NCI-H2107 (cell line): ENCODE measurements at regions not wholly inside any gene's neighbourhood (a gene's known extent, or its start where the extent isn't known, plus 50 kb on each side); places are given as distances from the start of the nearest gene placed in this dataset.

Experiments
- DNase-seq: peaks from one replicate; lab custom pipeline; 2025; lab: John Stamatoyannopoulos, UW

DNA sequence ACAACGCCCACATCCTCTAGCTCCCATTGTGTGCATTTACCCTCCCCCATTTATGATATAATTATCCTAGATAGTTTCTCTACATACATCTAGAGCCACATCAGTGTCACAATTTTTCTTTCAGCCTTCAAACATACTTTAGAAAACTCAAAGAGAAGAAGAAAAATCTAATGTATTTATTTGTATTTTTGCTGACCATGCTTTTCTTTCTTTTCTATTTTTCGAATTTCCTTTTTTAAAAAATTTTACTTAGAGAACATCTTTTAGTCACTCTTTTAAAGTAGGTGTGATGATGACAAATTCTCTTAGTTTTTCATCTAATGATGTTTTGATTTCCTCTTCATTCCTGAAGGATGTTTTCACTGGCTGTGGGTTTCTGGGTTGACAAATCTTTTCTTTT, 117.0 kb upstream of the CHL1 start:
- DNase-seq: no peak

DNA sequence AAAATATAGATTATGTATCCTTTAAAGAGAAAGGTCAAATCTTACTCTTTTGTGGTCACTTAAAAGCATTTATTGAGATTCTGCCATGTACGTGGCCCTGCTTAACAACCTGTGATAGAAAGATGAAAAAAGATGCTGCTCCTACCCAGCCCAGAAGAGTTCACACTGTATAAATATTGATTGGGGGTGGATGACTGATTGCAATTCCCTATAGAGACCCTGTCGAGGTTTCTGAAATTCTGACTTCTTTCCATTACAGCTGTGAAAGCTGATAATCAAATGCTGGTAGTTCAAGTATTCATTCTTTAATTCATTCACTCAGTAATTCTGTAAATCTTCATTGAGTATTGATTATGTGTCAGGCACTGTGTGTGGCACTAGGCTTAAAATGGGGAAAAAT, 114.1 kb upstream of the CHL1 start:
- DNase-seq: no peak

DNA sequence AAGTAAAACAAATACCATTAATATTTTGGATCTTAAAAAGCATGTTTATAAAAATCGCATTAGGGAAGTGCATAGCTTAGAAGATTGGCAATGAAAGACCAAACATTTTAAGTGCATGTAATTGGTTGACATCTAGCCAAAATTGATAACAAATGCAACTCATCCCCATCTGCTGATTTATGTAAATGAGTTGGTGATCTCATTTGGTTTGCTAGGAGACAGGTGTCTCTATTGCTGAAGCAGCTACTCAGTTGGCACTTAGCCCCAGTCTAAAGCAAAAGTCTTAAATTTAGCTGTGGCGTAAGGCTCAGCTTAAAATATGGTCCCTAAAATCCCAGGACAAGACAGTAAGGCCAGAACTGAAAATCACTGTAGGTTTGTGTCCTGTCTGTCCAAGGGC, 113.5 kb upstream of the CHL1 start:
- DNase-seq: no peak

DNA sequence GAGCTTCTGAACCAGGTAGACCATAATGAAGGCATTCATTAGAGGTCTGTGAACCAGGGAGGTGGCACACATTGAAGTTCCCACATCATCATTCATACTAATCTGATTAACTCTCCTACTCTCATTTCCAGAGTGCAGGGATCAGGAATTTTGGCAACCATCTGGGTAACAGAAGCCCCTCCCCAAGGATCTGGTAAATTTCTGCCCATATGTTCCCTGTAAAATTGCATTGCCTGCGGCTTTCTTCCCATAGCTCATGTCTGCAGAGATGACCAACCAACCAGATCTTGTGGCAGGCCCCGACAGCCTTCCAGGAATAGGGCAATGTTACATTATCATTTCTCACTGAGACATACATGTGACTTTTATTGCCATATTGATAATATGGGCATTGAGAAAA, 111.4 kb upstream of the CHL1 start:
- DNase-seq: no peak

DNA sequence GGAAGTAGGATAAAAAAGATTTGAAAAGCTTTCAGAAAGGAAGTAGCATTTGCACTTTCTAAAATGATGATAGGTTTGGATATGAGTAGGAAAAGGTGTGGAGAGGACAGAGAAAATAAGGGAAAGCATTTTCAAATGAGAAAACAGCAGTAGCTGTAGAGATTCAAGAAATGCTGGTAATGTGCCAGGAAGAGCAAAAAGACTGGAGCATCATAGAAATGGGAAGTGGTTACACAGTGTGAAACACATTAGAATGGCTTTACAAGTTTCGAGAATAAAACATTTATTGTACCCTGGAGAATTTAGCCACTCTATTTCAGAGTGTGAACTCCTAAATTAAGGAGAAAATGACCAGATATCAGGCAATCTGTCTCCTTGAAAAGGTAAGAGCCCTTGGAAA, 108.3 kb upstream of the CHL1 start:
- DNase-seq: no peak

DNA sequence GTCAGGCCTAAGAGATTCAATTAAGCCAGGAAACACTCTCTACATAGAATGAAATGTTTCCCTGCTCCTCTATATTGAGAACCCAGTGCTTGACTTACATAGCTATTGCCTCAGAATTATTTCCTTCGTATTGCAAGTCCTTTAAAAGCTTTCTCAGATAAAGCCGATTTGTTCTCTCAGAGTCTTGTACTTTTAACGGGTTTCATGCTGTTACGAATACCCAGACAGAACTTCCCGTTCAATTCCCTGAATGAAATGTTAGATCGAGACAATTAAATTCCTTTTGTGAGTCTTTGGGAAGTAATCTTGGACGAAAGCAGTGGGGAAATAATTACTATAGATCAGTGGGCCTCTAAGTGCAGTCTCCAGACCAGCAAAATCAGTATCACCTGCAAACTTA, 102.8 kb upstream of the CHL1 start:
- no peak for DNase-seq

DNA sequence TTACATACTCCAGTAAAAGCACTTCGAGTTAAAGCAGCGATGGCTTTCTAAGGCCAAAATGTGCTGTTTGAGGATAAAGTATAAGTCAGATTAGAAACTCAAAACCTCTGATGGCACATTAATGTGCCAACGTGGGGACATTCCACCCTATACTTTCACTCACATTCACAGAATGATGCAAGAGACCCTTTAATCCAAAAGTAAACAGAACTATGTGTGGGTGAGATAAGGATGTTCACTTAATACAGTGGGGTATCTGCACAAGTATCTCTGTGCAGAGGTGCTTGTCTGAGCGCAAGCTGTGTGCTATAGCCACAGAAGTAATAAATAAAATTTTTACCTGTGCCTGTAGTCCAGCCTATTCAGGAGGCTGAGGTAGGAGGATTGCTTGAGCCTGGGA, 100.3 kb upstream of the CHL1 start:
- DNase-seq: no peak

DNA sequence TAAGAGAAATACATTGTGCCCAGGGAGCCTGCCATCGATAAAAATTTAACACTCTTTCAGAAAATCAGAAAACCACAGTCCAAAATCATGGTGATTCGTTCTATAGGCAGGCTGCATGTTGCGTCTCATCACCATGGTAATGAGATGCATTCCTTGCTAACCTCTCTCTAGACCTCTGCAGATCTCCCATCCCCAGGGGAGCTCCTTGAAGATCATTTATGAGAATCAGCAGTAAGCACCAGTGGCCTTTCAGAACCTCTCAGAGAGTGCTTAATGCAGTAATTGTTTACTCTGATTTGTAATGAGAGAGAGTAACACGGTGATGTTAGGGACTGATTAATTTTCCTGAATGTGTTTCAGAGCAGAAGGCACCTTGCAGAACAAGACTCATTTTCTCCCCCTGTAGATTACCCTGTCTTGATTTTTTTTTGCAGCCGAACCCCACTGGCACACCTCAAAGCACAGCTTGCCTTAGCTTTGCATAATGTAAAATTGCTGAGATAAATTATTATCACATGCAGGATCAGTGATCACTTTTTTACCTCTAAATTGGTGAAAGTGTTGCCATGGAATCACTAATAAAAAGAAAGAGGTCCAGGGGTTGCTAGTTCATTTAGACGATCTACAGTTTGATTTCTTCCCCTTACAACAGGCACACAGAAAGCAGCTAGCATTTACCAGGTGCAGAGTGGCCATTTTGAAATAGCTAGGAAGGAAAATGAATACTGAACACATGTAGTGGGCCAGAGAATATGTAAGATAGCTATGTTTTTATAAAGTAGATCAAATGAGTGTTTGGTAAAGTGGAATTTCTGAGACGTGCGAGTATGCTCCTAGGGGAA, 98.9 kb upstream of the CHL1 start:
- DNase-seq: no peak

DNA sequence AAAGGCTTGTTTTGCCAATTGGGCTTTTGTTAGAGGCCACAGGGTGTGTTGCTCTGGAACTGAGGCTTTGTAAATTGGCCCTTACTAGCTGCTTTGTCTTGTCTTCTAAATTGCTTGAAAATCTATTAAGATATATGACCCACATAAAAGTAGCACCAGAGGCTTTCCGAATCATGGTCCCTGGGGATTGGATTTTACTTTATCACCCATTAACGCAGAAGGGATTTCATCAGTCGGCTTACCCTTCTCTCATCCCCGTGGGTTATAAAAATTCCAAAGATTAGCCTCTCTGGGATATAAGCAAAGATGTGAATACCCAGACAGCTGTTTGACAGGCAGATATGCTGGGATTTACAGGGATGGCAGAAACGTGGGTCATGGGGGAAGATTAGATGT, 98.3 kb upstream of the CHL1 start:
- DNase-seq: no peak

DNA sequence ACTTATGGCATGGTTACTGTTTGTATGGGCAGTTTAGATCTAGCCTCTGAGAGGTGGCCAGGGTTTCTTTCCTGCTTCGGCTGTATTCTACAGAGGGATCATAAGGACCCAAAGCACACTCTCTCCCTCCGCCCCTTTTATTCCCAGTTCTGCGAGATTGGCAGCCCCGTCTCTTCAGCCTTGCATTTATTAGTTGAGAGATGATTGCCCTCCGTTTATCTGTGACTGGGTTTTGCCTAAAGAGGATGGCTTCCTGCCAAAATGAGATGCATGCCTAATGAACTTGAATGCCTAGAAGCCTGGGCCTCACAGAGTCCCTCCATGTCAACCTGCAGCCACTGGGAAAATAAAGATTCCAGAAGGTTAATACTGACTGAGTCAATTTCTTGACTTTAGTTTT, 97.1 kb upstream of the CHL1 start:
- no peak for DNase-seq

DNA sequence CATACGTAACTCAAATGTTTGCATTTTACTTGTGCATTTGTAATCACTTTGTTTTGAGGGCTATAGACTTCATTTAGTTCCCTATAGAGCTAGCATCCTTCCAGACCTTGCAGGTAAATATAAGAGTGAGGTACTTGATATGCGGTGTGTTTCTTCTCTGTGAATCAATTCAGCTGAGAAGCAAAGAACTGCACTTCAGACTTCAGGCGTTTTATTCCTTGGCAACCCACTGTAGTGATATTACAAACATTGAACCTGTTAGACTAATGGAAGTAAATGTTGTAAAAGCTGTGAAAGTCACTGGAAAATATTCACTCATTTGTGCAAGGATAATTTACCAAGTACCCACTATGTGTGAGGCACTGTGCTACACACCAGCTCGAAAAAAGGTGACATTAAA, 94.1 kb upstream of the CHL1 start:
- no peak for DNase-seq

DNA sequence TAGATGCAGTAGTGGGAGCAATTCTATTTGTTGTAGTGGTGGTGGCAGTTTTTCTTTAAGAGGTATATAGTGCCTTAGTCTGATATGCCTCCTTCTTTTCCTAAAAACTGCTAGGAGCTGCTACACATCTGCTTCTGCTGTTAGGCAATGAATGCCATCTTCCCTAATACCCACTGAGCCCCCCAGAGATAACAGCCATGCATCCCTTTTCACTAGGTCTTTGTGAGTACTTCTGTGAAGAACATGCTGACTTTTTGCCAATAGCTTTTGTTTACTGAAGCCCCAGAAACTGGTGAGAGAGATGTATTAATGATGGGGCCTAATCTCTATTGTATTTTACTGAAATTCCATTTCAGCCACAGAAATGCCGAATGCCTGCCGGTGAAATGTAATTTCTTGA, 92.6 kb upstream of the CHL1 start:
- DNase-seq: no peak

DNA sequence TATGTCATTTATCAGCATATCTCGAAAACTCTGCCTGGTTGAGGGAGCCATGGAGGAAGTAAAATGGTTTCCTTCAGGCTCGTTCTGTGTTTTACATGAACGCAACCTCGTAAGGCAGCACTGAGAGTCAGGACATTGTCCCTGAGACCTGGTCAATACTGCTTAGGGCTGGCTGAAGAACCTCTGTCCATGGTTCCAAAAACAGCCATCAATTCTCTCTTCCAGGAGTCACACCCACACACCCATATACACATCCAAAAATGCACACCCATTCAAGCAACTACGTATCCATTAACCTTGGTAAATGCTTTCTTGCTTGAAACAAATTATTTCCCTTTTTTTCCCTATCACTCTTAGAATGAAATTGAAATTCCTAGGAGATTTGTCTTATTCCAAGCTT, 91.0 kb upstream of the CHL1 start:
- no peak for DNase-seq

DNA sequence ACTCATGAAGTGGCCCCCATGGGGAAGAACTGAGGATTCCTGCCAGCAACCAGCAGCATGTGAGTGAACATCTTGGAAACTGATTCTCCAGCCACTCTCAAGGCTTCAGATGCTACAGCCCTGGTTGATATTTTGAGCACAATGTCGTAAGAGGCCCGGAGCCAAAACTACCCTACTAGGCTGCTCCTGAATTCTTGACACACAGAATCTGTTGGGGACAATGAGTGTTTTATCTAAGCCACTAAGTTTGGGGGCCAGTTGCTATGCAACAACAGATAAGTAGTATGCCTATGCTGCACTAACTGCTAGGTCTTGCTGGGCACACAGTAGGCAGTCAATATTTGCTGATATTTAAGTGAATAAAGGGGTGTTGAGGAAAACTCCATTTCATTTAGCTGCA, 89.9 kb upstream of the CHL1 start:
- DNase-seq: no peak

DNA sequence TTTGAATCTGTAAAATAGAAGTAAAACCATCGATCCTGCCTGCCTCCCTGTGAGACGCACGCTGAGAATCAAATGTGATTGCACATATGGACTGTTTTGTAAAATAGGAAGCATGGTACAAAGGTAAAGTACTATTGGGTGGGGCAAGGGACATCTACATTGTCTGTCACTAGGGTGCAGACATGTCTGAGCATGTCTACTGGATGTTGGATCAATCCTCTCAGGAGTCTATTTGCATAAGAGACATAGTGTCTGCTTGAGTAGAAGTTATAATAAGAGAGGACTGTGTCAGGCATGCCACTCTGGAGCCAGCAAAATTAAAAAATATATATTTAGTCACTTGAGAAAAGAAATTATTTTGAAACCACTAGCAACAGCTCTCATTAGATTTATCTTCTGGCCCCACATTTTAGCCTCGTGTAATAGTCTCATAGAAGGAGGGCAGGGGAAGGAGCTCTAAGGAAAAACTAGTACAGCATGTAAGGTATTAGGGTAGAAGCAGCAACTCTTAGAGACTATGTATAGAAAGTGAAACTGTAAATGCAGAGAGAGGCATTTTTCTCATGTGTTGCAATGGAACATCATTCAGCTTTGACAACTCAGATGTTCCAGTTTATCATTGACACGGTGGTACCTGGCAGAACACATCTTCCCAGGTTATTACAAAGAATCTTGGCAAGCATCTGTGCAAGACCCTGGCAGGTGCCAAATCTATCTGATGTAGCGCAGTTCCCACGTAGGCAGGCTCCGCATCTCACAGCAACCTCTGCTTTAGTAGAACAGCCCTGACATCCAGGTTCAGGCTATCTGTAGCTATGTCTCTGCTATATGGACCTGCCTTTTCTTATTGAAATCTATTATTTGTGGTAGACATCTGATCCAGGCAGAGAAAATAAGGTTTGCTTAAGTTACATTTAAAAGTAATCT, 85.2 kb upstream of the CHL1 start:
- no peak for DNase-seq

DNA sequence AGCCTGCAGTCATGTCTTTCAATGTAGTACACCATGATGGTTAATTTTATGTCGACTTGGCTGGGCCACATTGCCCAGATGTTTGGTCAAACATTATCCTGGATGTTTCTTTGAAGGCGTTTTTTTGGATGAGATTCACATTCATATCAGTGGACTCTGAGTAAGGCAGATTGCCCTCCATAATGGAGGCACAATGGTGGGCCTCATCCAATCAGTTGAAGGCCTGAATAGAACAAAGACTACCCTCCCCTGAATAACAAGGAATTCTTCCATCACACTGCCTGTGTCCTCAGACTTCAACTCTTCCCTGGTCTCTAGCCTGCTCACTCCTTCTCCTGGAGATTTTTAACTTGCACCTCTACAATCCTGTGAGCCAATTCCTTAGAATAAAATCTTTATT, 83.8 kb upstream of the CHL1 start:
- DNase-seq: no peak

DNA sequence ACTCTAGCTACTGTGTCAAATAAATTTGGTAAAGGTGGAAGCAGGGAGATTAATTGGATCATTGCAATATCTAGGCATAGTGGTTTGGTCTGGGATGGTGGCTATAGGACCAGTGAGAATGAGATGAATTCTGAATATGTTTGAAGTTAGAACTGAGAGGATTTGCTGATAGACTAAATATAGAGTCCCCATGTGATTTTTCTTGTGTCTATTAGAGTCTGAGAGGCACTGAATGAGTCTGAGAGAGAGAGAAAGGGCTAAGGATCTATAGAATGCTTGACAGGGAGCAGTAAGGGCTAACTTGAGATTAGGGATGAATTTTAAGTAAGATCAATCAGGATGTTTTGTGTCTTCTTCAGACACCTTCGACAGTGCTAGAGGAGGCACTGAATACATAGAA, 77.9 kb upstream of the CHL1 start:
- DNase-seq: no peak

DNA sequence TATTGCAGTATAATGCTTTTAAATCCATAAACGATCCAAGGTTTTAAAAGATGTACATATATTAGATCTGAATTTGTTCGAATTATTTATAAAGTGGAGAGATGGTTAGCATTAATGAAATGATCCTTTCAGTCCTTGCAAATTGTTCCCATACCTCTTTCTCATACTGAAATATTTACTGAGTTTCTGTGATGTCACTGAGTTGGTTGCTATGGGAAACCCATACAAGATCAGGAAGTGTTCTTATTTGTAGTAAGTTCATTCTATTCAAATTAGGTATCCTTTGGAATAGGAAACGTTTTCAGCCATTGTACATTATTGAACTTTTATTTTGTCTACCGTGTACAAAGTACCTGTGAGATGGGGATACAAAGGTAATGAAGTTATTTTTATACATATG, 73.2 kb upstream of the CHL1 start:
- DNase-seq: no peak

DNA sequence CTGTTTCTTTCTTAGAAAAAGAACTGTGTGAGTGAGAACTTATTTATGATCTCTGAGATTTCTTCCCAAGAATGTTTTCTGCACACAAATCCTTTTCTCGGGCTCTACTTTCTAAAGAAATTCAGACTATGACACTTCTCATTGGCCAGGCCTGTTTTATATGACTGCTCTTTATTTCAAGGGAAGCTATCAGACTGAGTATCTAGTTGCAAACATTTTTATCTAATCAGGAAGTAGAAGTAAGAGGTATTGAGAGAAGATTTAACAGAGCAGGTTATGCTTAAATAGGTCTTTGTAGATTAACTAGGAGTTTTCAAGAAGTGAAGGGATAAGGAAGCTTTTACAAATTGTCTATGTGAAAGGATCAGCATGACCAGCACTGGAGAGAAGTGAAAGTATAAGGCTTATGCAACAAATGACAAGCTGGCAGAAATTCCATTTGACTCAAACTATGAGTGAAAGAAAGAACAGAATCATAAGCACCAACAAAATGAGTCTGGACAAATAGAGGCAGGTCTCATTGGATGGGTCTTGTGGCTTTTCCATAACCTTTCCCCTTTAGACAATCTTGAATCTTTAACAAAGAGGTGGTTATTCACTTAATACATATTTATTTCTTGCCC, 71.9 kb upstream of the CHL1 start:
- no peak for DNase-seq

DNA sequence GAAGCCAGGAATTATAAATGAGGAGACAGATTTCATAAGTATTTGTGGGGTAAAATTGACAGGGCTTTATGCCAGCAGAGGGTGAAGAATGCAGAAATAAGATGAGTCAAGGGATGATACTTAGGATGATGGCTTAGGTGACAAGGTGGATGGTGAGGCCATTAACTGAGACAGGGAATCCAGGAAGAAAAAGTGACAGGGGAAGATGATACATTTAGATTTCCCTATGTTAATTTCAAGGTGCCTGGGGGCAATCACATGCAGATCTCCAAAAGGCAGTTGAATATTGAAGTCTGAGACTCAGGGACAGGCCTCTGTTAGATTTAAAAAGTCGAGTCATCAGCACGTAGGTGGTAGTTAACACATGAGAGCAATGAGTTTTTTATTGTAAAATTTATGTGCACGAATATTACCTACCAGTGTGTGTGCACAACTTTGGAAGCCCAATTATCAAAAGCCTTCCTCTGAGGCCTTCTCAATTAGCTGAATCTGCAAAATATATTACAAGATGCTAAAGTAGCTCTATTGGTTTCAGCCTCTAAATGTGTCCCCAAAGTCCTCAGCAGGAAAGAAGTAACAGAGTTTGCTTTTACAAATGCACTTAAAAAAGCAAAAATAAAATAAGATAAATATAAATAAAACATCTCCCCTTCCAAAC, 67.9 kb upstream of the CHL1 start:
- DNase-seq: no peak

DNA sequence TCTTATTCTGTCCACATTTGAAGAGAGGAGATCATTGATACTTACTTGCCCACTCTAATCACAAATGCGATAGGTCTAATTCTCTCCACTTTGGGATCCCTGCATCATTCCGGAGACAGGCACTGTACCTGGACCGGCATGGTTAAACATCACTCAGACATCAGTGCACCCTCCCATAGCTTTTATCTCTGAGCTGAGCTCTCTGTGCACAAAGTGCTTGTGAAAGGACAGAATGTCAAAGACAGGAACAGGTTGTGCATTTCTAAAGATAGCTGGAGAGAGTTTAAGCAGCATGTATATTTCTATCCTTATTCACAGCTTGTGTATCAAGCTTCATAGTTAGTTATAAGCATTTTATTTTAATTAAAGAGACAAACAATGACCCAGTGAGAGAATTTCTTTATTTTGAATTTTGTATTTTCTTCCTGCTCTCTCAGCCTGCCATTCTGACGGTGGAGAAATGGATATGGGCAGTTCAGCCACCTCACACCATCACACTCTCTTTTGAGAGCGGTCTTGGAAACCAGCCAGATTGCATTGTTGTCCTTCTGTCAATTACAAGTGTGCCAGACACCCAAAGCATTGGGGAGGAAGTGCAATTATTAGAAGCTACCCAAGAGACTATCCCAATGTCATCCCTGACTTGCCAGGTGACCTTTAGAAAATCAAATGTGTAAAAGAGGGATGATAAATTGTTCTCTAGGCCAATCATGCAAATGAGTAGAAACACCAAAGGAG, 65.2 kb upstream of the CHL1 start:
- DNase-seq: no peak

DNA sequence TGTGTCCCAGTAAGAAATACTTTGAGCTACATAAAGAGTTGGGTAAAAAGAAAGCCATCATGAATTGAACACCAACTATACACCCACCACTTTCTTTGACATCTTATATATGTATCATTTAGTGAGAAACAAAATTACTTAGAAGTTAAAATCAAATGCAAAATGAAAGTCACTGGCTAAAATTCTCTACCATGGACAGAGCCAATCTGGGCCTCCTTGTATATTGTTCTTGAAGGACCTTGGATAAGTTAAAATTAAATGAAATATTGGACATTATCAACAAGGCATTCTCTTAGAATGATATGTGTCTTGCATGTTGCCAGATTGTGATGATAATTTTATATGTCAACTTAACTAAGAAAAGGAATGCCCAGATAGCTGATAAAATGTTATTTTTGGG, 64.2 kb upstream of the CHL1 start:
- DNase-seq: no peak
